Fibroblast of lung (primary cell): ENCODE measurements at regions not wholly inside any gene's neighbourhood (a gene's known extent, or its start where the extent isn't known, plus 50 kb on each side); places are given as distances from the start of the nearest gene placed in this dataset.

Source experiments
- DNase-seq, 2 donors: peaks; one replicate each; pipeline versions ENCODE4 v3.0.0 to v3.0.0-alpha.2; 2010; ENCODE audit warnings: low read depth in 2 of 2
- H2AFZ ChIP-seq: 2 replicates; pipeline ENCODE4 v1.5.1; 2012; ENCODE audit warnings: low read length, control low read depth, inconsistent platforms
- H3K27ac ChIP-seq: 2 replicates; pipeline ENCODE4 v1.5.1; 2011; ENCODE audit warnings: low read length, control low read depth; ENCODE audit not compliant: insufficient read depth
- H3K27me3 ChIP-seq: 2 replicates; pipeline ENCODE4 v1.5.1; 2011; ENCODE audit warnings: mild to moderate bottlenecking, low read length; ENCODE audit not compliant: control insufficient read depth, insufficient read depth
- H3K36me3 ChIP-seq: 2 replicates; pipeline ENCODE4 v1.5.1; 2011; ENCODE audit warnings: low read length; ENCODE audit not compliant: control insufficient read depth, insufficient read depth
- H3K4me1 ChIP-seq: 2 replicates; pipeline ENCODE4 v1.5.1; 2011; ENCODE audit warnings: low read length; ENCODE audit not compliant: control insufficient read depth, insufficient read depth; ENCODE audit errors: extremely low read depth
- H3K4me2 ChIP-seq: 2 replicates; pipeline ENCODE4 v1.5.1; 2011; ENCODE audit warnings: low read length, control low read depth; ENCODE audit not compliant: insufficient read depth; ENCODE audit errors: extremely low read depth
- H3K4me3 ChIP-seq, 4 experiments: fragments of 200-600 bp in 1 of 4; sonication (generic) in 1 of 4; replicated peaks in 1 of 4; 2 replicates each; pipeline ENCODE4 v1.5.1; 2011 to 2016; ENCODE audit warnings: low read length in 4 of 4, low read depth in 3 of 4, mild to moderate bottlenecking in 3 of 4, control low read depth in 2 of 4, inconsistent platforms in 1 of 4, mixed read lengths in 1 of 4; ENCODE audit not compliant: insufficient read depth in 1 of 4; ENCODE audit errors: control extremely low read depth in 1 of 4
- H3K79me2 ChIP-seq: 2 replicates; pipeline ENCODE4 v1.5.1; 2012; ENCODE audit warnings: mild to moderate bottlenecking, low read length, inconsistent platforms; ENCODE audit not compliant: control insufficient read depth, insufficient read depth
- H3K9ac ChIP-seq: 2 replicates; pipeline ENCODE4 v1.5.1; 2011; ENCODE audit warnings: mild to moderate bottlenecking, low read length, control low read depth; ENCODE audit not compliant: insufficient read depth
- H3K9me3 ChIP-seq: 2 replicates; pipeline ENCODE4 v1.5.1; 2012; ENCODE audit warnings: low read depth, low read length; ENCODE audit not compliant: control insufficient read depth, insufficient read depth
- H4K20me1 ChIP-seq: 2 replicates; pipeline ENCODE4 v1.5.1; 2011; ENCODE audit warnings: low read length; ENCODE audit not compliant: control insufficient read depth, insufficient read depth; ENCODE audit errors: extremely low read depth
- EZH2 ChIP-seq: IDR thresholded peaks from 2 replicates; pipeline ENCODE4 v1.5.1; 2012; ENCODE audit warnings: low read length, control low read depth, mild to moderate bottlenecking; ENCODE audit errors: missing control alignments
- TF ChIP-seq, protein P1 (sequence below), 2 donors: IDR thresholded peaks in 1 of 2; conservative IDR thresholded peaks in 1 of 2; 1 replicate in 1 of 2; 2 replicates in 1 of 2; pipeline ENCODE4 v1.5.1; 2011 to 2012; ENCODE audit warnings: low read length in 2 of 2, control low read depth in 1 of 2, inconsistent platforms in 1 of 2, low read depth in 1 of 2, mild to moderate bottlenecking in 1 of 2

DNA sequence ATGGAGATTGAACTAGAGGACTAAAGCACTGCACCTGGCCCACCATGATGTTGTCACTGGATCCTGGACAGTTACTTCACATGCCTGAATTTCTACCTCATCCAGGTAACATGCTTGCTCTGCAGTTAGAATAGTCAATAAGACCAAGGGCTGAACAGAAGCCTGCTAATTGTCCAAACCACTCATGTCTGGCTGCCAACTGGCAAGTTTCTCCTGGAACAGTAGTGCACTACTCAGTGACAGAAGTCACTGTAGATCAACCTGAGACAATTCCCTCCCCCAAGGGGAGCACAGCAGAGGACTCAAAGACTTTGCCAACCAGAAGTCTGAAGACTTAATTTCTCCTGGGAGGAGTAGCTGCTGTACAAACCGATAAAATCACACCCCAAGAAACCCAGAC, 454.6 kb upstream of the MARCKS start:
- Histone ChIP-seq H3K9ac (no peak overlapping the region), H4K20me1 (no peaks in the 10 kb centered on the region), H3K9me3 (no peaks in the 10 kb centered on the region), H3K4me1 (peaks cover 2% of the 10 kb centered on the region), H3K27ac (no peak overlapping the region), H3K27me3 (no peaks in the 10 kb centered on the region), H3K4me3 (no peak overlapping the region), H3K4me2 (no peak overlapping the region), H2AFZ (no peak overlapping the region), H3K79me2 (no peaks in the 10 kb centered on the region), H3K36me3 (no peaks in the 10 kb centered on the region)
- TF ChIP-seq, protein P1, sequence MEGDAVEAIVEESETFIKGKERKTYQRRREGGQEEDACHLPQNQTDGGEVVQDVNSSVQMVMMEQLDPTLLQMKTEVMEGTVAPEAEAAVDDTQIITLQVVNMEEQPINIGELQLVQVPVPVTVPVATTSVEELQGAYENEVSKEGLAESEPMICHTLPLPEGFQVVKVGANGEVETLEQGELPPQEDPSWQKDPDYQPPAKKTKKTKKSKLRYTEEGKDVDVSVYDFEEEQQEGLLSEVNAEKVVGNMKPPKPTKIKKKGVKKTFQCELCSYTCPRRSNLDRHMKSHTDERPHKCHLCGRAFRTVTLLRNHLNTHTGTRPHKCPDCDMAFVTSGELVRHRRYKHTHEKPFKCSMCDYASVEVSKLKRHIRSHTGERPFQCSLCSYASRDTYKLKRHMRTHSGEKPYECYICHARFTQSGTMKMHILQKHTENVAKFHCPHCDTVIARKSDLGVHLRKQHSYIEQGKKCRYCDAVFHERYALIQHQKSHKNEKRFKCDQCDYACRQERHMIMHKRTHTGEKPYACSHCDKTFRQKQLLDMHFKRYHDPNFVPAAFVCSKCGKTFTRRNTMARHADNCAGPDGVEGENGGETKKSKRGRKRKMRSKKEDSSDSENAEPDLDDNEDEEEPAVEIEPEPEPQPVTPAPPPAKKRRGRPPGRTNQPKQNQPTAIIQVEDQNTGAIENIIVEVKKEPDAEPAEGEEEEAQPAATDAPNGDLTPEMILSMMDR (conservative IDR thresholded peaks at IDR 0.05 in 1 of 2, IDR thresholded peaks at IDR 0.05 in 1 of 2; ENCODE audit: low read depth in 1 of 2, low read length in 2 of 2) = no peak
- TF ChIP-seq EZH2 = no peak
- no peak for DNase-seq

DNA sequence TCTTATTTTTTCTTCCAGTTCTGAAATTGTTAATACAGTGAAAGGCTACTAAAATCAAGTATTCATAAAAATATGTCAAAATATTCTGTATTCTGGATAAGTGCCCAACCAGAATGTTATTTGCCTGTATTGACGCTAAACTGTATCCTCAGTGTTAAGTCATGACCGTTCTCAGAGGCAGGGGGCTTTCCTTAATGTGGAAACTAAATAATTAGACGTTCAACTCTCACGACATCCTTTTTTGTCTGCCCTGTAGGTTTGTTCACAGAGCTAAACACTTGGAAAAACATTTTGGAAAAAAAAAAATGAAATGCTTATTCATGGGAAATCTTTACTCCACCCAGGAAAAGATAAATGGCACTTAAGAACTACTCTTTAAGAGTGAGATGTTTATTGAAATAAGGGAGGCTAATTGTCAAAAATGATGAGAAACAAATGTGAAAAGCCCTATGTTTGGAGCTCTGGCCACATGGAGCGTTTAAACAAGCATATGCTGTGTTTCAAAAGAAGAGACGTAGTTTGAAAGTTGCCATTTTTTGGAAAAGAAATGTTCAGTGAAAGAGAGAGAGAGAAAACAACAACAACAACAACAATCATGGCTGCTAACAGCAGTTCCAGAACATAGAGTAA, 453.1 kb upstream of the MARCKS start:
- Histone ChIP-seq H3K36me3 (no peaks in the 10 kb centered on the region), H3K9me3 (no peaks in the 10 kb centered on the region), H4K20me1 (no peaks in the 10 kb centered on the region), H3K4me3 (no peak overlapping the region), H3K79me2 (no peaks in the 10 kb centered on the region), H3K4me2 (no peak overlapping the region), H3K27ac (no peak overlapping the region), H3K27me3 (no peaks in the 10 kb centered on the region), H2AFZ (no peak overlapping the region), H3K9ac (no peak overlapping the region), H3K4me1 (peaks cover 2% of the 10 kb centered on the region)
- TF ChIP-seq, protein P1 (conservative IDR thresholded peaks at IDR 0.05 in 1 of 2, IDR thresholded peaks at IDR 0.05 in 1 of 2; ENCODE audit: low read depth in 1 of 2, low read length in 2 of 2) = no peak
- no peak for TF ChIP-seq EZH2
- DNase-seq = peak in 1 of 2 donors; percentile 29

DNA sequence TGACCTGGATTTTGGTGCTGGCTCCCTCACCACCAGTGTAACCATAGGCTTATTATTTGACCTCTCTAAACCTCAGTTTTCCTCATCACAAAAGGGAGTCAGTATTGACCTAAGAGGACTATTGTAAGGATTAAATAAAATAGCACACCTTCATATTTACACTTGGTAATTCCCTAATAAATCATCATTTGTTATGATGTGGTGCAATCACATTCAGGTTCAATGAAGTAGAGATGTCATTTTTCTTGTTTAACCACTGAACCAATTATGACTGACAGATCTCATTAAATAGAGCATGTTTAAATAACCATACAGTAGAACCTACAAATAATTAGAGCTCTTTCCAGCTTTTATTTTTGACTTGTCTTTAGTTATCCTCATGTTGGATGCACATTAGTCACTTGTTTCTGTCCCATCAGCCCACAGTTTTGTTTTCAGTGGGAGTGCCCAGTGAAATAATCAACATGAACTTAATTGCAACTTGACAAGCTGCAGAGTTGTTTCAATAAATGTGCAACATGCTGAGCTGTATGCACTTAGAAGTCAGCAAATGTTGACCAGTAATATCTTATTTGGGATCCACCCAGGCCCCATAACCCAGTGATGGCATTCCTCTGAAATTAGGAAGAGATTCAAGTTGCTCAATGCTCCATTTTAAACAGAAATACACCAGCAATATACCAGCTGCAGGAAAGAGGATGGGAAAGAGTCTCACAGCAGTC, 451.7 kb upstream of the MARCKS start:
- H3K4me2 ChIP-seq = no peak overlapping the region
- peak in 1 of 2 donors; percentile 58 for DNase-seq

More for the DNA sequence above, 451.7 kb upstream of the MARCKS start:
- Histone ChIP-seq H4K20me1 (no peaks in the 10 kb centered on the region), H3K9me3 (no peaks in the 10 kb centered on the region), H3K27ac (no peak overlapping the region), H3K4me1 (peaks cover 5% of the 10 kb centered on the region), H3K9ac (no peak overlapping the region), H3K79me2 (no peaks in the 10 kb centered on the region), H2AFZ (no peak overlapping the region), H3K36me3 (no peaks in the 10 kb centered on the region), H3K4me3 (no peak overlapping the region), H3K27me3 (no peaks in the 10 kb centered on the region)
- TF ChIP-seq, protein P1 (conservative IDR thresholded peaks at IDR 0.05 in 1 of 2, IDR thresholded peaks at IDR 0.05 in 1 of 2; ENCODE audit: low read depth in 1 of 2, low read length in 2 of 2) = no peak
- TF ChIP-seq EZH2 = no peak
